ENCODE measurements at regions not wholly inside any gene's neighbourhood (a gene's known extent, or its start where the extent isn't known, plus 50 kb on each side); places are given as distances from the start of the nearest gene placed in this dataset.

DNA sequence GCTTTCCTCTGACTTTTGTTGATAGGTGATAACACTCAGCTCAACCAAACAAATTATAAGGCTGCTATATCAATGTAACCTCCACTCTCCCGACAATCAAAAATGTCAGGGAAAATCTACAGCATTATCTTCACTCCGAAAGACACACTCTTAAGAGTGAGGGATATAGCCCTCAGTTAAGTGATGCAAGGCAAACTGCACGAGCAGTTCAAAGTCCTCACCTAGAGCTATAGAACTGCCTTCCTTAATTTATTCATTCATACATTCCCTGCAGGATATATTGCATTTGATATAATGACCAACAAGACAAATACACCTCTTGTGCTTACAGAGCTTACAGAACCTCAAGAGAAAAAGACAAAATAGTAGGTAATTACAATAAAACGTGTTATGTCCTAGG, 378.1 kb downstream of the ELAVL2 start:
- intact Hi-C loops (cut with micrococcal nuclease) = no loop called here
- 73% methylated on average over 3 of the region's 4 CpGs for WGBS (ENCODE audit: insufficient coverage)
- Histone ChIP-seq H3K27me3 (ENCODE audit: control insufficient read depth, insufficient read depth, low read length) (no peaks in the 10 kb centered on the region), H3K27ac (ENCODE audit: low read length) (no peak overlapping the region), H3K4me1 (ENCODE audit: control insufficient read depth, insufficient read depth, low read length) (no peaks in the 10 kb centered on the region), H3K36me3 (ENCODE audit: control insufficient read depth, insufficient read depth, low read length) (no peaks in the 10 kb centered on the region), H3K9me3 (ENCODE audit: control insufficient read depth, insufficient read depth, low read length) (peaks cover 5% of the 10 kb centered on the region), H3K4me3 (ENCODE audit: low read length) (no peak overlapping the region)
- Mint-ChIP-seq H3K4me1 (no peaks in the 10 kb centered on the region), H3K4me3 (no peak overlapping the region), H3K27ac (no peak overlapping the region), H3K9me3 (peaks cover 15 to 22% of the 10 kb centered on the region in 2 donors), H3K27me3 (ENCODE audit: low read depth in 2 of 2) (no peaks in the 10 kb centered on the region), H3K36me3 (no peaks in the 10 kb centered on the region)
- no peak for ATAC-seq
- TF ChIP-seq, protein P1, sequence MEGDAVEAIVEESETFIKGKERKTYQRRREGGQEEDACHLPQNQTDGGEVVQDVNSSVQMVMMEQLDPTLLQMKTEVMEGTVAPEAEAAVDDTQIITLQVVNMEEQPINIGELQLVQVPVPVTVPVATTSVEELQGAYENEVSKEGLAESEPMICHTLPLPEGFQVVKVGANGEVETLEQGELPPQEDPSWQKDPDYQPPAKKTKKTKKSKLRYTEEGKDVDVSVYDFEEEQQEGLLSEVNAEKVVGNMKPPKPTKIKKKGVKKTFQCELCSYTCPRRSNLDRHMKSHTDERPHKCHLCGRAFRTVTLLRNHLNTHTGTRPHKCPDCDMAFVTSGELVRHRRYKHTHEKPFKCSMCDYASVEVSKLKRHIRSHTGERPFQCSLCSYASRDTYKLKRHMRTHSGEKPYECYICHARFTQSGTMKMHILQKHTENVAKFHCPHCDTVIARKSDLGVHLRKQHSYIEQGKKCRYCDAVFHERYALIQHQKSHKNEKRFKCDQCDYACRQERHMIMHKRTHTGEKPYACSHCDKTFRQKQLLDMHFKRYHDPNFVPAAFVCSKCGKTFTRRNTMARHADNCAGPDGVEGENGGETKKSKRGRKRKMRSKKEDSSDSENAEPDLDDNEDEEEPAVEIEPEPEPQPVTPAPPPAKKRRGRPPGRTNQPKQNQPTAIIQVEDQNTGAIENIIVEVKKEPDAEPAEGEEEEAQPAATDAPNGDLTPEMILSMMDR (IDR thresholded peaks at IDR 0.05) = no peak
- no peak for DNase-seq

DNA sequence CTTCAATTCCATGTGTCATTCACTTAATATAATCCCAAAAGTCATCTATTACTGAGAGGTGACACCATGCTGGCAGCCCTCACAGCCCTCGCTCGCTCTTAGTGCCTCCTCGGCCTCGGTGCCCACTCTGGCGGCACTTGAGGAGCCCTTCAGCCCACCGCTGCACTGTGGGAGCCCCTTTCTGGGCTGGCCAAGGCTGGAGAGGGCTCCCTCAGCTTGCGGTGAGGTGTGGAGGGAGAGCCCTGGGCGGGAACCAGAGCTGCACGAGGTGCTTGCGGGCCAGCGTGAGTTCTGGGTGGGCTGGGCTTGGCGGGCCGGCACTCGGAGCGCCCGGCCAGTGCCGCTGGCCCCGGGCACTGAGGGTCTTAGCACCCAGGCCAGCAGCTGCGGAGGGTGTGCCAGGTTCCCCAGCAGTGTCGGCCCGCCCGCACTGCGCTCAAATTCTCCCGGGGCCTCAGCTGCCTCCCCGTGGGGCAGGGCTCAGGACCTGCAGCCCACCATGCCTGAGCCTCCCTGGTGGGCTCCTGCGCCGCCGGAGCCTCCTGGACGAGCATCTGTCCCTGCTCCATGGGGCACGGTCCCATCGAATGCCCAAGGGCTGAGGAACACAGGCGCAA, 374.1 kb downstream of the ELAVL2 start:
- Histone ChIP-seq H3K9me3 (ENCODE audit: control insufficient read depth, insufficient read depth, low read length) (peaks cover 8% of the 10 kb centered on the region), H3K36me3 (ENCODE audit: control insufficient read depth, insufficient read depth, low read length) (no peaks in the 10 kb centered on the region), H3K4me3 (ENCODE audit: low read length) (no peak overlapping the region), H3K27ac (ENCODE audit: low read length) (no peak overlapping the region), H3K4me1 (ENCODE audit: control insufficient read depth, insufficient read depth, low read length) (no peaks in the 10 kb centered on the region), H3K27me3 (ENCODE audit: control insufficient read depth, insufficient read depth, low read length) (no peaks in the 10 kb centered on the region)
- Mint-ChIP-seq H3K36me3 (no peaks in the 10 kb centered on the region), H3K9me3 (peaks cover 12 to 16% of the 10 kb centered on the region in 2 donors), H3K27ac (no peak overlapping the region), H3K27me3 (ENCODE audit: low read depth in 2 of 2) (no peaks in the 10 kb centered on the region), H3K4me1 (no peaks in the 10 kb centered on the region), H3K4me3 (no peak overlapping the region)
- TF ChIP-seq, protein P1 (IDR thresholded peaks at IDR 0.05) = no peak
- intact Hi-C loops (cut with micrococcal nuclease) = no loop called here
- WGBS (ENCODE audit: insufficient coverage) = 90% methylated on average over 32 of the region's 32 CpGs
- no peak for DNase-seq
- no peak for ATAC-seq

DNA sequence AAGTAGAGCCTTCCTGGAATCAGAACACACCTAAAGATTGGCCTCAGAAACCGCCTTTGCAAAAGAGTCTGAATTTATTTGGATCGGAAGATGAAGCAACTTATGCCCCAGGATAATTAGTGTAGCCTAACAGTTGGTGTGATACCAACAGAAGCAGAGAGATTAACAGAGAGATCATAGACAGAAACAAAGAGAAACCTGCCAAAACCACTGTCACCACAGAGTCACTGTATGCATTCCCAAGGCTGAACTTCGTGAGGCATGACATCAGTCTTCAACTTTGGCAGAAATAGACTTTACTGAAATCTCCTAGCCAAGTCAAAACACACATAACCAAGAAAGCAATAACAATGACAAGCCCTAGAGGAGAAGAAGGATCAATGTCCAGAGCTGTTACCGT, 361.8 kb downstream of the ELAVL2 start:
- Histone ChIP-seq H3K4me1 (ENCODE audit: control insufficient read depth, insufficient read depth, low read length) (no peaks in the 10 kb centered on the region), H3K27ac (ENCODE audit: low read length) (no peak overlapping the region), H3K4me3 (ENCODE audit: low read length) (no peak overlapping the region), H3K9me3 (ENCODE audit: control insufficient read depth, insufficient read depth, low read length) (no peaks in the 10 kb centered on the region), H3K27me3 (ENCODE audit: control insufficient read depth, insufficient read depth, low read length) (no peaks in the 10 kb centered on the region), H3K36me3 (ENCODE audit: control insufficient read depth, insufficient read depth, low read length) (no peaks in the 10 kb centered on the region)
- 86% methylated on average over 3 of the region's 4 CpGs for WGBS (ENCODE audit: insufficient coverage)
- no peak overlapping the region for H3K4me3 Mint-ChIP-seq
- H3K4me1 Mint-ChIP-seq = no peaks in the 10 kb centered on the region
- DNase-seq = no peak
- intact Hi-C loops (cut with micrococcal nuclease) = no loop called here
- peaks cover 20 to 41% of the 10 kb centered on the region in 2 donors for H3K9me3 Mint-ChIP-seq
- no peak overlapping the region for H3K27ac Mint-ChIP-seq
- ATAC-seq = no peak
- H3K27me3 Mint-ChIP-seq (ENCODE audit: low read depth in 2 of 2) = no peaks in the 10 kb centered on the region
- H3K36me3 Mint-ChIP-seq = peaks cover 32% of the 10 kb centered on the region
- TF ChIP-seq, protein P1 (IDR thresholded peaks at IDR 0.05) = no peak

DNA sequence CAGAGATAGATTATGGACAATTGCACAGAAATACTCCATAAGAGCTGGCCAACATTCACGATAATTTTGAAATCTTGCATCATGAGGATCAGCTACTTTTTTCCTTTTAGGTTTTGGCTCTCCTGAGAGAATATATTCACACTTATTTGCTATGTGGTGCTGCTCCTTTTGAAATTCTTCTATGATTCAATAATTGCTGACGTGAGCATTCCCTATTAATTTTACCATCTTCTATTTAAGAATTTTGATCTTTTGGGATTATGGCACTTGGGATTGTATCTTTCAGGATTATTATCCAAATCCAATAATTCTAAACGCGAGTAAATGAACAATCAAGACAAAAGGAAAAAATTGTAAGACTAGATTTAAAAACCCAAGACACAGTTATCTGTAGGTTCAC, 358.8 kb downstream of the ELAVL2 start:
- no peaks in the 10 kb centered on the region for H3K27me3 ChIP-seq (ENCODE audit: control insufficient read depth, insufficient read depth, low read length)
- Mint-ChIP-seq H3K4me3 (no peak overlapping the region), H3K9me3 (peaks cover 19 to 32% of the 10 kb centered on the region in 2 donors), H3K4me1 (no peaks in the 10 kb centered on the region), H3K36me3 (peaks cover 27% of the 10 kb centered on the region), H3K27me3 (ENCODE audit: low read depth in 2 of 2) (no peaks in the 10 kb centered on the region), H3K27ac (no peak overlapping the region)
- no peak for DNase-seq
- no peak for ATAC-seq
- TF ChIP-seq, protein P1 (IDR thresholded peaks at IDR 0.05) = no peak
- H3K27ac ChIP-seq (ENCODE audit: low read length) = no peak overlapping the region
- no peaks in the 10 kb centered on the region for H3K36me3 ChIP-seq (ENCODE audit: control insufficient read depth, insufficient read depth, low read length)
- 89% methylated on average over 1 of the region's 4 CpGs for WGBS (ENCODE audit: insufficient coverage)
- H3K9me3 ChIP-seq (ENCODE audit: control insufficient read depth, insufficient read depth, low read length) = no peaks in the 10 kb centered on the region
- intact Hi-C loops (cut with micrococcal nuclease) = no loop called here
- no peak overlapping the region for H3K4me3 ChIP-seq (ENCODE audit: low read length)
- H3K4me1 ChIP-seq (ENCODE audit: control insufficient read depth, insufficient read depth, low read length) = no peaks in the 10 kb centered on the region
